ENCODE measurements at regions not wholly inside any gene's neighbourhood (a gene's known extent, or its start where the extent isn't known, plus 50 kb on each side); places are given as distances from the start of the nearest gene placed in this dataset.

DNA sequence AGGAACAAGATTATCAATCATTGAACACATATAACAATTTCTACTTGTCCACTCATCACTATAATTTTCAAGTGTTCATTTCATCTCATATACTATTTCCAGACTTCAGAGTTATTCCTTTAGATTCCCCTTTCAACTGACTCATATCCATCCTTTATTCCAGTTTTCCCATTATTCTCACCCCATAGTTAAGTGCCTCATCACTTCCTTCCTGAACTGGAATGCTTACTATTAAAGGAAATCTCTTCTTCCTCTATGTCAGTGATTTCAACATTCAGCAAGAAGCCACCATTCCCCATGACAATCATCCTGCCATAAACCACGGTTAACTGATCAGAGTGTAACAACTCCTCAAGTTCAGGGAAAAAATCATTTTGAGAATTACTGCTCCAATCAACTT, 198.9 kb downstream of the FBXO8 start:
- no peak for ATAC-seq
- no peak for TF ChIP-seq ARNTL (CRISPR knock-in tag; IDR thresholded peaks at IDR 0.05; ENCODE audit: borderline replicate concordance, low read depth)
- TF ChIP-seq ESRRG (CRISPR knock-in tag; IDR thresholded peaks at IDR 0.05) = no peak
- TF ChIP-seq, protein P1, sequence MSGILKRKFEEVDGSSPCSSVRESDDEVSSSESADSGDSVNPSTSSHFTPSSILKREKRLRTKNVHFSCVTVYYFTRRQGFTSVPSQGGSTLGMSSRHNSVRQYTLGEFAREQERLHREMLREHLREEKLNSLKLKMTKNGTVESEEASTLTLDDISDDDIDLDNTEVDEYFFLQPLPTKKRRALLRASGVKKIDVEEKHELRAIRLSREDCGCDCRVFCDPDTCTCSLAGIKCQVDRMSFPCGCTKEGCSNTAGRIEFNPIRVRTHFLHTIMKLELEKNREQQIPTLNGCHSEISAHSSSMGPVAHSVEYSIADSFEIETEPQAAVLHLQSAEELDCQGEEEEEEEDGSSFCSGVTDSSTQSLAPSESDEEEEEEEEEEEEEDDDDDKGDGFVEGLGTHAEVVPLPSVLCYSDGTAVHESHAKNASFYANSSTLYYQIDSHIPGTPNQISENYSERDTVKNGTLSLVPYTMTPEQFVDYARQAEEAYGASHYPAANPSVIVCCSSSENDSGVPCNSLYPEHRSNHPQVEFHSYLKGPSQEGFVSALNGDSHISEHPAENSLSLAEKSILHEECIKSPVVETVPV (CRISPR knock-in tag; IDR thresholded peaks at IDR 0.05) = no peak
- no peak for TF ChIP-seq TOX (CRISPR knock-in tag; IDR thresholded peaks at IDR 0.05; ENCODE audit: borderline replicate concordance)
- TF ChIP-seq ZC3H10 (CRISPR knock-in tag; IDR thresholded peaks at IDR 0.05) = no peak
- no peak for TF ChIP-seq PPARA (CRISPR knock-in tag; IDR thresholded peaks at IDR 0.05; ENCODE audit: borderline replicate concordance)
- TF ChIP-seq, protein P2, sequence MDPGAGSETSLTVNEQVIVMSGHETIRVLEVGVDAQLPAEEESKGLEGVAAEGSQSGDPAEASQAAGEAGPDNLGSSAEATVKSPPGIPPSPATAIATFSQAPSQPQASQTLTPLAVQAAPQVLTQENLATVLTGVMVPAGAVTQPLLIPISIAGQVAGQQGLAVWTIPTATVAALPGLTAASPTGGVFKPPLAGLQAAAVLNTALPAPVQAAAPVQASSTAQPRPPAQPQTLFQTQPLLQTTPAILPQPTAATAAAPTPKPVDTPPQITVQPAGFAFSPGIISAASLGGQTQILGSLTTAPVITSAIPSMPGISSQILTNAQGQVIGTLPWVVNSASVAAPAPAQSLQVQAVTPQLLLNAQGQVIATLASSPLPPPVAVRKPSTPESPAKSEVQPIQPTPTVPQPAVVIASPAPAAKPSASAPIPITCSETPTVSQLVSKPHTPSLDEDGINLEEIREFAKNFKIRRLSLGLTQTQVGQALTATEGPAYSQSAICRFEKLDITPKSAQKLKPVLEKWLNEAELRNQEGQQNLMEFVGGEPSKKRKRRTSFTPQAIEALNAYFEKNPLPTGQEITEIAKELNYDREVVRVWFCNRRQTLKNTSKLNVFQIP (CRISPR knock-in tag; IDR thresholded peaks at IDR 0.05; ENCODE audit: borderline replicate concordance, low read depth) = no peak
- TF ChIP-seq ZFP30 (CRISPR knock-in tag; IDR thresholded peaks at IDR 0.05) = no peak
- no peak for TF ChIP-seq OSR1 (CRISPR knock-in tag; IDR thresholded peaks at IDR 0.05)
- no peak for TF ChIP-seq ZFP3 (CRISPR knock-in tag; IDR thresholded peaks at IDR 0.05)
- TF ChIP-seq ZNF565 (CRISPR knock-in tag; conservative IDR thresholded peaks at IDR 0.05; ENCODE audit: low read depth) = no peak
- TF ChIP-seq, protein P3, sequence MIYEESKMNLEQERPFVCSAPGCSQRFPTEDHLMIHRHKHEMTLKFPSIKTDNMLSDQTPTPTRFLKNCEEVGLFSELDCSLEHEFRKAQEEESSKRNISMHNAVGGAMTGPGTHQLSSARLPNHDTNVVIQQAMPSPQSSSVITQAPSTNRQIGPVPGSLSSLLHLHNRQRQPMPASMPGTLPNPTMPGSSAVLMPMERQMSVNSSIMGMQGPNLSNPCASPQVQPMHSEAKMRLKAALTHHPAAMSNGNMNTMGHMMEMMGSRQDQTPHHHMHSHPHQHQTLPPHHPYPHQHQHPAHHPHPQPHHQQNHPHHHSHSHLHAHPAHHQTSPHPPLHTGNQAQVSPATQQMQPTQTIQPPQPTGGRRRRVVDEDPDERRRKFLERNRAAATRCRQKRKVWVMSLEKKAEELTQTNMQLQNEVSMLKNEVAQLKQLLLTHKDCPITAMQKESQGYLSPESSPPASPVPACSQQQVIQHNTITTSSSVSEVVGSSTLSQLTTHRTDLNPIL (CRISPR knock-in tag; IDR thresholded peaks at IDR 0.05; ENCODE audit: low read depth) = no peak
- TF ChIP-seq ZNF8 (CRISPR knock-in tag; IDR thresholded peaks at IDR 0.05) = no peak
- no peak for TF ChIP-seq TCF4 (CRISPR knock-in tag; IDR thresholded peaks at IDR 0.05; ENCODE audit: borderline replicate concordance)
- TF ChIP-seq BACH2 (CRISPR knock-in tag; IDR thresholded peaks at IDR 0.05; ENCODE audit: borderline replicate concordance) = no peak
- no peak for TF ChIP-seq GLIS3 (CRISPR knock-in tag; IDR thresholded peaks at IDR 0.05)
- no peak for TF ChIP-seq ZNF70 (CRISPR knock-in tag; IDR thresholded peaks at IDR 0.05)
- no peak for TF ChIP-seq SNAI2 (CRISPR knock-in tag; IDR thresholded peaks at IDR 0.05)

DNA sequence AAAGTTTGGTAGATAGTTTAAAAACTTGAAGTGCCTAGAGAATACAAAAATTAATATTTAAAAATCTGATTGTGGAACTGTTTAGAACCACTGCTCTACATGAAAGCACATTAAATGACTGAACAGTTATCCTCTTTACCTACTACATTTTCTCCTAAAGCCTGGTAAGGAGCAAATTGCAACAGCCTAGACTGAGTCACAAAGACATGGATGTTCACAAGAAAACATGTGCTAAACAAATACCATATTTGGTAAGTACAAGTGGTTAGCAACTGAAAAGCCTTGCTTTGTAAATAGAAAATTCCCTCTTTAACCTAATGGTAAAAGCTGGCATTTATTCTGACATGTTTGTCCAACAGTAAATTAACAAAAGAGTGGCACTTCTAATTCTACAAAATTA, 203.1 kb downstream of the FBXO8 start:
- no peak for ATAC-seq

More for the DNA sequence above, 203.1 kb downstream of the FBXO8 start:
- TF ChIP-seq OSR1 (CRISPR knock-in tag; IDR thresholded peaks at IDR 0.05) (no peak), TOX (CRISPR knock-in tag; IDR thresholded peaks at IDR 0.05; ENCODE audit: borderline replicate concordance) (no peak), TSHZ2 (CRISPR knock-in tag; IDR thresholded peaks at IDR 0.05) (no peak), ISL1 (CRISPR knock-in tag; IDR thresholded peaks at IDR 0.05) (no peak), SNAI2 (CRISPR knock-in tag; IDR thresholded peaks at IDR 0.05) (no peak), ARNTL (CRISPR knock-in tag; IDR thresholded peaks at IDR 0.05; ENCODE audit: borderline replicate concordance, low read depth) (no peak)
- TF ChIP-seq, protein P1 (CRISPR knock-in tag; IDR thresholded peaks at IDR 0.05) = no peak

Measured in SK-N-SH treated with all-trans-retinoic acid at 6 μM for 48 hours (cell line).